Adipocyte (in vitro differentiated cells): ENCODE measurements at regions not wholly inside any gene's neighbourhood (a gene's known extent, or its start where the extent isn't known, plus 50 kb on each side); places are given as distances from the start of the nearest gene placed in this dataset.

Experiments used
- DNase-seq: peaks from one replicate; pipeline ENCODE4 v3.0.0-alpha.2; 2015; ENCODE audit warnings: low read depth
- H3K27me3 ChIP-seq: replicated peaks from 2 replicates; pipeline ENCODE4 v1.7.0; 2013; ENCODE audit warnings: mild to moderate bottlenecking, low read length, moderate library complexity; ENCODE audit not compliant: control insufficient read depth, insufficient read depth
- H3K36me3 ChIP-seq: 2 replicates; pipeline ENCODE4 v1.7.0; 2013; ENCODE audit warnings: low read length, mild to moderate bottlenecking, moderate library complexity; ENCODE audit not compliant: control insufficient read depth, insufficient read depth, severe bottlenecking
- H3K4me1 ChIP-seq: 2 replicates; pipeline ENCODE4 v1.7.0; 2013; ENCODE audit warnings: mild to moderate bottlenecking, low read length, moderate library complexity; ENCODE audit not compliant: control insufficient read depth, insufficient read depth
- H3K4me3 ChIP-seq: 2 replicates; pipeline ENCODE4 v1.7.0; 2013; ENCODE audit warnings: mild to moderate bottlenecking, low read length, moderate library complexity
- H3K9ac ChIP-seq: 2 replicates; pipeline ENCODE4 v1.7.0; 2013; ENCODE audit warnings: mild to moderate bottlenecking, low read length, moderate library complexity
- H3K9me3 ChIP-seq: 2 replicates; pipeline ENCODE4 v1.7.0; 2013; ENCODE audit warnings: mild to moderate bottlenecking, low read length, moderate library complexity; ENCODE audit not compliant: control insufficient read depth

DNA sequence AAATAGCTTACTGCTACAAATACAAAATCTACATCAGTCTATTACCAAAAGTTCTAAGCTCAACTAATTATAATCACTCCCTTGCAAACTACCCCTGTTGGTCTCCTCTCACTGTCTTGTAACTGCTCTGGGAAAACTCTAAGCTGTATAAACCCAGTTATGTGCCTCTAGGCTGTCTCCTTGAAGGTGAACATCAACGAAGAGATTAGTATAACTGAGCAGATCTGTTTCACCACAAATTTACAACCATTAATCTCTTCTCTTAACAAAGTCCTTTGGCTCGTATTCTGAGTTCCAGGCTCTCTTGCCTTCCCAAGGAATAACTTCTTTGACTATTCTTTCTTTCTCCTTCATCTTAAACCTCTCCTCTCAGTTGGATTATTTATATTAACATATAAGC lies 84.4 kb upstream of the PRMT6 start:
- Histone ChIP-seq H3K36me3 (no peaks in the 10 kb centered on the region), H3K9me3 (peaks cover 12% of the 10 kb centered on the region), H3K4me1 (peaks cover 3% of the 10 kb centered on the region), H3K27me3 (no peaks in the 10 kb centered on the region), H3K4me3 (no peak overlapping the region), H3K9ac (no peak overlapping the region)
- no peak for DNase-seq

GRCh38 chr1:106975944-106976343 lies 80.5 kb upstream of the PRMT6 start:
- no peaks in the 10 kb centered on the region for H3K36me3 ChIP-seq
- no peaks in the 10 kb centered on the region for H3K27me3 ChIP-seq
- H3K4me3 ChIP-seq, result no peak overlapping the region
- no peak for DNase-seq
- H3K4me1 ChIP-seq, result peaks cover 12% of the 10 kb centered on the region
- no peak overlapping the region for H3K9ac ChIP-seq
- H3K9me3 ChIP-seq, result peaks cover 12% of the 10 kb centered on the region

DNA sequence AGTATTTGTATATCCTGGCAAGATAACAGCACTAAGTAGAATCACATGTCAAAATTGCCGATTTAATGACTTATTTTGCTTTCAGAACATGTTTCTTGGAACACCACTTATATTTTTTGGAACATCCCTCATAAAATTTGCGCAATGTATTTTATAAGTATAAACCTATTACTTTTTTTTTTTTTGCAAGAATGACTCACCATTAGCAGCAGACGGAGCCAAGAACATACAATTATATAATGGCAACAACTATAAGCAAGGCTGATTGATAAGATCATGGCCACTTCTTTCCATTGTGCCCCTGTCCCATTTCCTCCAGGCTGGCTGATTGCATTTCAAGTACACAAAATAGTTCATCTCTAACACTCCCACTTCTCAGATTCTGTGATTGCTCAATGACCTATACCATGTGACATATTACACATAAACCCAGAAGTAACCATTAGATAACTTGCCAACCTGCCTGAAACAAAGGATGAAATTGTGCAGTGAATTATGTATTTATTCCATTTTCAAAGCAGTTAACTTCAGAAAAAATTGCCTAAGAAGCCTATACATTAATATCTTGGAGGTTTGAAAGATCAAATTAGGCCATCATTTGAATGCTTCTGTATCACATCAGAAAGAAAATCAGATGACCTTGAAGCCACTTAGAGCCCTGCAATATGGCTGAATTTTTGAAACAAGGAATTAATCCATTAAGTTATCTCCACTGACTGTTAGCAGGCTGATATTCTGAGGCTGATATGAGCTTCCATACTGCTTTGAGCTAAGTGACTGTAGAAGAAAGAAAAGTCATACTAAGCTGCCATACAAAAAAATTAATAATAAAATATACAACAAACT lies 77.8 kb upstream of the PRMT6 start:
- Histone ChIP-seq H3K27me3 (no peaks in the 10 kb centered on the region), H3K9me3 (peaks cover 12% of the 10 kb centered on the region), H3K4me3 (peak overlapping the region; percentile 35), H3K36me3 (no peaks in the 10 kb centered on the region), H3K9ac (no peak overlapping the region), H3K4me1 (peaks cover 12% of the 10 kb centered on the region)
- peak; percentile 72 for DNase-seq

DNA sequence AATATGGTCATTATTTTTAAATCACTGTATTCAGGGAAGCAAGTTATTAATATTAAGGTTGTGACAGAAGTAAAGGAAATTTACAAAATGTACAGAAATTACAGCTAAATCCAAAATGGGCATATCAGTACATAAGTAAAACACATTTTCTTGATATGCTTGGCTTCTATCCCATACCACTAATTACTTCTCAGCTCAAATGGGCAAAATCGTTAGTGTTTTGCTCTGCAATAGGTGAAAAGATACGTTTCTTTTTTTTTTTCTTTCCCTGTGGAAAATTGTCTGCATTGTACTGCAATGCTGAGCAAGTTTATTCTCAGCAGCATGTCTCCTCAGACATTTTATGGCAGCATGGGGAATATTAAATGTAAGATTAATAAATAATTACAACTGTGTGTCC lies 77.1 kb upstream of the PRMT6 start:
- H3K4me3 ChIP-seq, result no peak overlapping the region
- peaks cover 12% of the 10 kb centered on the region for H3K4me1 ChIP-seq
- H3K9ac ChIP-seq, result no peak overlapping the region
- H3K9me3 ChIP-seq, result peaks cover 12% of the 10 kb centered on the region
- H3K27me3 ChIP-seq, result no peaks in the 10 kb centered on the region
- DNase-seq, result no peak
- H3K36me3 ChIP-seq, result no peaks in the 10 kb centered on the region

DNA sequence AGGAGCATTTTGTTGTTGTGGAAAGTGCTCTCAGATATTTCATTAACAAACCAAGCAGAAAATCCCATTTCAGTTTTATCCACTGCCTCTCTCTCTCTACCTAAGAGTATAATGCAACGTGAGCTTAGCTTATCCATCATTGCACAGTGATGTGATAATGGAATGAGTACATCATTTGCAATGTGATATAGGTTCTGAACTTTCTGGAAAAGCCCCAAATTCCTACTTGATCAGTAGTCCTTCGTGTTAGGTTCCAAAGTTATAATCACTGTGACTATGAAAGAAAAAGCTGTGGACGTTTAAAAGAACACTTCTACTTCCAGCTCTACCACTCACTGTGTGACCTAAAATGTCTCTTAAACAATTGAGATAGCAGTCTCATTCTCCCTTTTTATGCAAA lies 76.4 kb upstream of the PRMT6 start:
- Histone ChIP-seq H3K36me3 (no peaks in the 10 kb centered on the region), H3K9ac (no peak overlapping the region), H3K9me3 (peaks cover 12% of the 10 kb centered on the region), H3K4me3 (no peak overlapping the region), H3K4me1 (peaks cover 12% of the 10 kb centered on the region), H3K27me3 (no peaks in the 10 kb centered on the region)
- DNase-seq, result no peak

GRCh38 chr1:106984801-106985200 lies 71.7 kb upstream of the PRMT6 start:
- H3K9ac ChIP-seq, result no peak overlapping the region
- H3K27me3 ChIP-seq, result no peaks in the 10 kb centered on the region
- no peak overlapping the region for H3K4me3 ChIP-seq
- DNase-seq, result no peak
- no peaks in the 10 kb centered on the region for H3K9me3 ChIP-seq
- H3K36me3 ChIP-seq, result no peaks in the 10 kb centered on the region
- no peaks in the 10 kb centered on the region for H3K4me1 ChIP-seq

DNA sequence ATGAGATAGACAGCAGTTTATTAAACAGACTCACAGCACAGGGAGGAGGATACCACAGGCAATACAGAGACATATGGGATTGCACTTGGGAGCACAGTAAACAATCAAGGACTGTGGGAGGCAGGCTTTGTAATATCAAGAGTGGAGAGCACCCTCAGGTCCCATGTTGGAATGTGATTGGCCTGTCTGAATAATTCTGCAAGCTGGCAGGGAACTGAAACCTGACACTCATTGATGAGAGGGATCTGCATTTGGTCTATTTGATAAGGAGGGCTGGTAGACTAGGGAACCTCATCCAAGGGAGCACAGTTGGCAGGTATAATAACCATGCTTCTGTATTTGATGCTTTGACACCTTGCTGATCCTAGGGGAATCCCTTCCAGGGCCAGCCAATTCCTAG lies 69.9 kb upstream of the PRMT6 start:
- H3K4me1 ChIP-seq, result no peaks in the 10 kb centered on the region
- H3K4me3 ChIP-seq, result no peak overlapping the region
- H3K27me3 ChIP-seq, result no peaks in the 10 kb centered on the region
- no peaks in the 10 kb centered on the region for H3K9me3 ChIP-seq
- no peaks in the 10 kb centered on the region for H3K36me3 ChIP-seq
- no peak overlapping the region for H3K9ac ChIP-seq
- no peak for DNase-seq

DNA sequence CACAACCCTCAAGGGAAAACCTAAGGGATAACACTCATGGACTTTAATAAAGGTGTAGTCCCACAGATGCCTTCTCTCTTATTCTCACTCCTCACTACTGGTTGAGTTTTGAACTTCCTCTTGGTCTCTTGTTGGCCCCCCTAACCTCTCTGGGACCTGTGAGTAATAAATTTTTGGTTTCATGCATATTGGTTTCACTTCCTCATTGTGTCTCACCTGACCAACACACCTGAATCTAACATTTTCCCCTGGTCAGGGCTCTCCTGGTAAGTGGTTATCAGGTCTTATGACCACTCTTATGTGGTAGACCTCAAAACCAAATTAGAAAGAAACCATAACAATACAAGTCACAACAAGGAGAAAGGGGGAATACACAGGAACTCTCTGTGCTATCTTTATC lies 60.5 kb upstream of the PRMT6 start:
- Histone ChIP-seq H3K9ac (no peak overlapping the region), H3K4me3 (no peak overlapping the region), H3K9me3 (no peaks in the 10 kb centered on the region), H3K4me1 (no peaks in the 10 kb centered on the region), H3K27me3 (no peaks in the 10 kb centered on the region), H3K36me3 (no peaks in the 10 kb centered on the region)
- DNase-seq, result no peak

DNA sequence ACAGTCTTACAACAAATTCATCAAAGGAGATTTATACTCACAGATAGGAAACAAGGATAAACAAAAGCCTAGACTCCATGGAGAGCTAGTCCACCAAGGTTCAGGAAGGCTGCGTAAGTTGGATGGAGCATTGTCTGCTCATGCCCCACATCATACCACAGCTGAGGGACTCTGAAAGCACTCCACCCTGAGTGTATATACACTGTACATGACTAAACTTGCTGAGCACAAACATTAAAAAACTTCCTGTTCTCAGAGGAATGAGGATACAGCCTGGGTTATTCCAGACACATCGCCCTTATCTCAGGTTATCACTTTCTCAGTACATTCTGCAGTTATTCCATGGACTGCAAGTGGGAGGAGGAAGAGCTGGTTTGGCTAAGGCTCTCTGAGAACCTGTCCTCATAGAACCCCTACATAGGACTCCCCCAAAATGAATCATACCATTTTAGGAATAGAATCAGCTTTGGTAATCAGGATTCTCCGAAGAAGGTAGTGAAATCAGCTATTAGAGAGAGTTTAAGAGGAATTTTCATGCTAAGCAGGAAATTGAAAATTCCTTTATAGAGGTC lies 58.0 kb upstream of the PRMT6 start:
- DNase-seq, result no peak
- Histone ChIP-seq H3K36me3 (no peaks in the 10 kb centered on the region), H3K9me3 (no peaks in the 10 kb centered on the region), H3K9ac (no peak overlapping the region), H3K4me3 (no peak overlapping the region), H3K27me3 (no peaks in the 10 kb centered on the region), H3K4me1 (no peaks in the 10 kb centered on the region)

DNA sequence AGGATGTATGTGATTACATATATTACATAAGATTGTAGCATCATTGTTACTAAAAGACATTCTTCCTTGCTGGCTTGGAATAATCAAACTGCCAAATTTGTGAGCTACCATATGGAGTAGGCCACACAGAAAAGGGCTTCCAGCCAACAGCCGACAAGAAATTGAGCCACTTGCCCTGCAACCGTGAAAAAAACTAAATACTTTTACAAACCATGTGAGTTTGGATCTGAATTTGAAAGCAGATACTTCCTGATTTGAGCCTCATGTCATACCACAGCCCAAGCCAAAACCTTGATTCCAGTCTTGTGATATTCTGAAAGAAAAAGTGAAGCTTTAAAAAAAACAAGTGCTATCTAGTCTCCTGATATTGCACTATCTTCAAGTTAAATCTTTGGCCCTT lies 55.6 kb upstream of the PRMT6 start:
- Histone ChIP-seq H3K36me3 (no peaks in the 10 kb centered on the region), H3K27me3 (no peaks in the 10 kb centered on the region), H3K9ac (no peak overlapping the region), H3K4me3 (no peak overlapping the region), H3K4me1 (no peaks in the 10 kb centered on the region), H3K9me3 (no peaks in the 10 kb centered on the region)
- DNase-seq, result peak; percentile 48

GRCh38 chr1:107003972-107004371 lies 52.5 kb upstream of the PRMT6 start:
- no peaks in the 10 kb centered on the region for H3K27me3 ChIP-seq
- DNase-seq, result no peak

More at GRCh38 chr1:107003972-107004371, 52.5 kb upstream of the PRMT6 start:
- Histone ChIP-seq H3K9ac (no peak overlapping the region), H3K4me3 (no peak overlapping the region), H3K36me3 (no peaks in the 10 kb centered on the region), H3K9me3 (no peaks in the 10 kb centered on the region), H3K4me1 (peaks cover under 1% of the 10 kb centered on the region)
